ENCODE measurements at regions not wholly inside any gene's neighbourhood (a gene's known extent, or its start where the extent isn't known, plus 50 kb on each side); places are given as distances from the start of the nearest gene placed in this dataset.

GRCh38 chr5:54792611-54793404, 192.6 kb downstream of the ESM1 start:
- TF ChIP-seq, protein P1, sequence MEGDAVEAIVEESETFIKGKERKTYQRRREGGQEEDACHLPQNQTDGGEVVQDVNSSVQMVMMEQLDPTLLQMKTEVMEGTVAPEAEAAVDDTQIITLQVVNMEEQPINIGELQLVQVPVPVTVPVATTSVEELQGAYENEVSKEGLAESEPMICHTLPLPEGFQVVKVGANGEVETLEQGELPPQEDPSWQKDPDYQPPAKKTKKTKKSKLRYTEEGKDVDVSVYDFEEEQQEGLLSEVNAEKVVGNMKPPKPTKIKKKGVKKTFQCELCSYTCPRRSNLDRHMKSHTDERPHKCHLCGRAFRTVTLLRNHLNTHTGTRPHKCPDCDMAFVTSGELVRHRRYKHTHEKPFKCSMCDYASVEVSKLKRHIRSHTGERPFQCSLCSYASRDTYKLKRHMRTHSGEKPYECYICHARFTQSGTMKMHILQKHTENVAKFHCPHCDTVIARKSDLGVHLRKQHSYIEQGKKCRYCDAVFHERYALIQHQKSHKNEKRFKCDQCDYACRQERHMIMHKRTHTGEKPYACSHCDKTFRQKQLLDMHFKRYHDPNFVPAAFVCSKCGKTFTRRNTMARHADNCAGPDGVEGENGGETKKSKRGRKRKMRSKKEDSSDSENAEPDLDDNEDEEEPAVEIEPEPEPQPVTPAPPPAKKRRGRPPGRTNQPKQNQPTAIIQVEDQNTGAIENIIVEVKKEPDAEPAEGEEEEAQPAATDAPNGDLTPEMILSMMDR (IDR thresholded peaks at IDR 0.05): no peak
- TF ChIP-seq POLR2AphosphoS5 (IDR thresholded peaks at IDR 0.05): no peak

Measured in suprapubic skin (tissue), 3 donors.